ENCODE measurements at regions not wholly inside any gene's neighbourhood (a gene's known extent, or its start where the extent isn't known, plus 50 kb on each side); places are given as distances from the start of the nearest gene placed in this dataset.

GRCh38 chr9:2375114-2375513 is 246.5 kb upstream of the VLDLR start:
- no peak for DNase-seq (ENCODE audit: low read depth)
- no peak for TF ChIP-seq CTCF (conservative IDR thresholded peaks at IDR 0.05; ENCODE audit: control insufficient read depth, insufficient read depth, low read depth, low read length)
- no peak overlapping the region for H3K4me3 ChIP-seq (ENCODE audit: control insufficient read depth, low read depth, low read length)

DNA sequence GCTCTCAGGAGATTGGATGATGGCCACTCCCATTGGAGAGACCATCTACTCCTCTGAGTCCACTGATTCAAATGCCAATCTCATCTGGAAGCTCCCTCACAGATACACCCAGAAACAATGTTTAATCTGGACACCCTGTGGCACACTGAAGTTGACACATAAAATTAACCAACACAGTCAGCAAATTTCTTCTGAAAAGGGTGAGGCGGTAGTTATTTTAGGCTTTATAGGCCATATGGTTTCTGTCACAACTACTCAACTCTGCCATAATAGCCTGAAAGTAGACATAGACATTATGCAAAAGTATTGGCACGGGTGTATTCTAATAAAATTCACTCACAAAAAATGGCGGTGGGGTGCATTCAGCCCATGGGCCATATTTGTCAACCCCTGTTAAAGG is 244.5 kb upstream of the VLDLR start:
- no peak for DNase-seq (ENCODE audit: low read depth)
- no peak for TF ChIP-seq CTCF (conservative IDR thresholded peaks at IDR 0.05; ENCODE audit: control insufficient read depth, insufficient read depth, low read depth, low read length)
- H3K4me3 ChIP-seq (ENCODE audit: control insufficient read depth, low read depth, low read length) = no peak overlapping the region

DNA sequence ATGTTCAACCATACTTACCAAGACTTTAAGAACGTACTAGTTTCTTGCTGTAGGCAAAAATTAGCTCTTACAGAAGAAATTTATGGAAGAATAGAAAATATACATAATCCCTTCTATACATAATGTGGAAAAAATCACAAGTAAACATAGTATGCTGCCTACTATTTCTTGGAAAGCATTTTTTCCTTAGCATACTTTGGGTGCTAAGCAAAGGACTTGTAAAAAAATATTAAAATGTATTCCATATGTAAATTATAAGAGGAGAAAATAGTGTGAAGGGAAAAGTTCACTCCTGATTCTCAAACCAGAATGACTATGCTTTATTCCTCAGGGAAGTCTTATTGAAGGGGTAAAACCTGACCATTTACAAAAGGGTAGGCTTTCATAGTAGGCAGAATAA is 243.8 kb upstream of the VLDLR start:
- no peak overlapping the region for H3K4me3 ChIP-seq (ENCODE audit: control insufficient read depth, low read depth, low read length)
- no peak for TF ChIP-seq CTCF (conservative IDR thresholded peaks at IDR 0.05; ENCODE audit: control insufficient read depth, insufficient read depth, low read depth, low read length)
- no peak for DNase-seq (ENCODE audit: low read depth)

DNA sequence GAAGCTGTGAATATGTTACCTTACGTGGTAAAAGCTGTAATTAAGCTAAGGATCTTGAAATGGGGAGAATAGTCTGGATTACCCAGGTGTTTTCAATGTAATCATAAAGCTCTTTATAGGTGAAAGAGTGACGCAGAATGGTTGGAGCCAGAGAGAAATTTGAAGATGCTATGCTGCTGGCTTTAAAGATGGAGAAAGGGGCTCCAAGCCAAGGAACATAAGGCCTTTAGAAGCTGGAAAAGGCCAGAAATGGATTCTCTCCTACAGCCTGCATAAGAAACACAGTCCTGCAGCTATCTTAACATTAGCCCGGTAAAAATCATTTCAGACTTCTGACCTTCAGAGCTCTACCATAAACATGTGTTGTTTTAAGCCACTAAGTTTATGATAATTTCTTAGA is 243.3 kb upstream of the VLDLR start:
- H3K4me3 ChIP-seq (ENCODE audit: control insufficient read depth, low read depth, low read length) = no peak overlapping the region
- no peak for TF ChIP-seq CTCF (conservative IDR thresholded peaks at IDR 0.05; ENCODE audit: control insufficient read depth, insufficient read depth, low read depth, low read length)

GRCh38 chr9:2378816-2379215 is 242.8 kb upstream of the VLDLR start:
- DNase-seq (ENCODE audit: low read depth) = no peak
- no peak overlapping the region for H3K4me3 ChIP-seq (ENCODE audit: control insufficient read depth, low read depth, low read length)
- TF ChIP-seq CTCF (conservative IDR thresholded peaks at IDR 0.05; ENCODE audit: control insufficient read depth, insufficient read depth, low read depth, low read length) = no peak

More for the DNA sequence above, 243.3 kb upstream of the VLDLR start:
- no peak for DNase-seq (ENCODE audit: low read depth)

- no peak for TF ChIP-seq CTCF (conservative IDR thresholded peaks at IDR 0.05; ENCODE audit: control insufficient read depth, insufficient read depth, low read depth, low read length)
- no peak overlapping the region for H3K4me3 ChIP-seq (ENCODE audit: control insufficient read depth, low read depth, low read length)
- no peak for DNase-seq (ENCODE audit: low read depth)
Observed at GRCh38 chr9:2384741-2385140, 236.8 kb upstream of the VLDLR start.

GRCh38 chr9:2385746-2386145 is 235.8 kb upstream of the VLDLR start:
- H3K4me3 ChIP-seq (ENCODE audit: control insufficient read depth, low read depth, low read length) = no peak overlapping the region
- DNase-seq (ENCODE audit: low read depth) = no peak
- TF ChIP-seq CTCF (conservative IDR thresholded peaks at IDR 0.05; ENCODE audit: control insufficient read depth, insufficient read depth, low read depth, low read length) = no peak
